ENCODE measurements at regions not wholly inside any gene's neighbourhood (a gene's known extent, or its start where the extent isn't known, plus 50 kb on each side); places are given as distances from the start of the nearest gene placed in this dataset.

GRCh38 chr13:85618521-85618920, 180.7 kb downstream of the SLITRK6 start:
- TF ChIP-seq, protein P1, sequence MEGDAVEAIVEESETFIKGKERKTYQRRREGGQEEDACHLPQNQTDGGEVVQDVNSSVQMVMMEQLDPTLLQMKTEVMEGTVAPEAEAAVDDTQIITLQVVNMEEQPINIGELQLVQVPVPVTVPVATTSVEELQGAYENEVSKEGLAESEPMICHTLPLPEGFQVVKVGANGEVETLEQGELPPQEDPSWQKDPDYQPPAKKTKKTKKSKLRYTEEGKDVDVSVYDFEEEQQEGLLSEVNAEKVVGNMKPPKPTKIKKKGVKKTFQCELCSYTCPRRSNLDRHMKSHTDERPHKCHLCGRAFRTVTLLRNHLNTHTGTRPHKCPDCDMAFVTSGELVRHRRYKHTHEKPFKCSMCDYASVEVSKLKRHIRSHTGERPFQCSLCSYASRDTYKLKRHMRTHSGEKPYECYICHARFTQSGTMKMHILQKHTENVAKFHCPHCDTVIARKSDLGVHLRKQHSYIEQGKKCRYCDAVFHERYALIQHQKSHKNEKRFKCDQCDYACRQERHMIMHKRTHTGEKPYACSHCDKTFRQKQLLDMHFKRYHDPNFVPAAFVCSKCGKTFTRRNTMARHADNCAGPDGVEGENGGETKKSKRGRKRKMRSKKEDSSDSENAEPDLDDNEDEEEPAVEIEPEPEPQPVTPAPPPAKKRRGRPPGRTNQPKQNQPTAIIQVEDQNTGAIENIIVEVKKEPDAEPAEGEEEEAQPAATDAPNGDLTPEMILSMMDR (conservative IDR thresholded peaks at IDR 0.05; ENCODE audit: low read depth, low read length): no peak
- TF ChIP-seq, protein P2, sequence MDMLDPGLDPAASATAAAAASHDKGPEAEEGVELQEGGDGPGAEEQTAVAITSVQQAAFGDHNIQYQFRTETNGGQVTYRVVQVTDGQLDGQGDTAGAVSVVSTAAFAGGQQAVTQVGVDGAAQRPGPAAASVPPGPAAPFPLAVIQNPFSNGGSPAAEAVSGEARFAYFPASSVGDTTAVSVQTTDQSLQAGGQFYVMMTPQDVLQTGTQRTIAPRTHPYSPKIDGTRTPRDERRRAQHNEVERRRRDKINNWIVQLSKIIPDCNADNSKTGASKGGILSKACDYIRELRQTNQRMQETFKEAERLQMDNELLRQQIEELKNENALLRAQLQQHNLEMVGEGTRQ (IDR thresholded peaks at IDR 0.05; ENCODE audit: low read depth, low read length): no peak
- no peak for TF ChIP-seq RFX5 (IDR thresholded peaks at IDR 0.05; ENCODE audit: low read depth, low read length)
- no peak for TF ChIP-seq SMC3 (IDR thresholded peaks at IDR 0.05; ENCODE audit: low read depth, low read length)

All from IMR-90 (cell line).